ACC112 (cell line): ENCODE measurements at regions not wholly inside any gene's neighbourhood (a gene's known extent, or its start where the extent isn't known, plus 50 kb on each side); places are given as distances from the start of the nearest gene placed in this dataset.
"Not testable (repeated sequence)": the region's sequence is repeated elsewhere in the genome, so short reads cannot be mapped to it uniquely, and the experiment has no call there.

ENCODE experiments used
- H2AFZ ChIP-seq: fragments of 200-600 bp; sonication (generic); one replicate; pipeline ENCODE4 v1.6.0; 2017; ENCODE audit warnings: antibody characterized with exemption, low read length; ENCODE audit not compliant: unreplicated experiment
- H3K27ac ChIP-seq: fragments of 200-600 bp; sonication (generic); 2 replicates; pipeline ENCODE4 v1.5.1; 2014; ENCODE audit warnings: low read depth, mild to moderate bottlenecking, antibody characterized with exemption, low read length, moderate library complexity
- H3K27me3 ChIP-seq: fragments of 200-600 bp; sonication (generic); 2 replicates; pipeline ENCODE4 v1.6.1; 2014; ENCODE audit warnings: mild to moderate bottlenecking, antibody characterized with exemption, low read length, moderate library complexity, mixed read lengths; ENCODE audit not compliant: insufficient read depth
- H3K36me3 ChIP-seq: fragments of 200-600 bp; sonication (generic); 2 replicates; pipeline ENCODE4 v1.6.1; 2016; ENCODE audit warnings: mild to moderate bottlenecking, antibody characterized with exemption, low read length, moderate library complexity, mixed read lengths; ENCODE audit not compliant: insufficient read depth
- H3K4me1 ChIP-seq: fragments of 200-600 bp; sonication (generic); one replicate; pipeline ENCODE4 v1.6.1; 2016; ENCODE audit warnings: low read length, mixed read lengths; ENCODE audit not compliant: insufficient read depth, unreplicated experiment, control insufficient read depth
- H3K4me3 ChIP-seq: fragments of 200-600 bp; sonication (generic); 2 replicates; pipeline ENCODE4 v1.5.1; 2014; ENCODE audit warnings: mild to moderate bottlenecking, low read depth, low read length
- H3K79me2 ChIP-seq: fragments of 200-600 bp; sonication (generic); one replicate; pipeline ENCODE4 v1.6.0; 2016; ENCODE audit warnings: low read length; ENCODE audit not compliant: control insufficient read depth, unreplicated experiment, insufficient read depth

DNA sequence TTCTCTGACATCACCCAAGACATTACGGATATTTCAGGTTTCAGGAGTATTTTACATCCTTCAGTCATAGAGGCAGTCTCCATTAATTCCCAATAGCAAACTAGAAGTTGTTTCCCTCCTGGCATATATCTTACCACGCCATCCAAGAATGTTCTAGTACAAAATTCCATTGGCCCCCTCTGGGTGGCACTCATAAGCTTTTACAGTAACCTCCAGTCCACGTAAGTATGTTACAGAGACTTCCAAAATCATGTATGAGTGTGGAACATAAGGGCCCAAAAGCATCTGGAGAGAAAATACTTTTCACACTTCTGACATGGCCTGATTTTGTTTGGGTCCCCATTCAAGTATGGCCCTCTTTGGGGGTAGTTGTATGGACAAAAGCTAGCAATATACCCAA lies 58.1 kb upstream of the DHRS4 start:
- Histone ChIP-seq H3K27me3 (peaks cover 34% of the 10 kb centered on the region), H3K79me2 (no peaks in the 10 kb centered on the region), H3K4me3 (no peak overlapping the region), H3K36me3 (no peaks in the 10 kb centered on the region), H3K27ac (no peak overlapping the region), H2AFZ (no peak overlapping the region), H3K4me1 (no peaks in the 10 kb centered on the region)

DNA sequence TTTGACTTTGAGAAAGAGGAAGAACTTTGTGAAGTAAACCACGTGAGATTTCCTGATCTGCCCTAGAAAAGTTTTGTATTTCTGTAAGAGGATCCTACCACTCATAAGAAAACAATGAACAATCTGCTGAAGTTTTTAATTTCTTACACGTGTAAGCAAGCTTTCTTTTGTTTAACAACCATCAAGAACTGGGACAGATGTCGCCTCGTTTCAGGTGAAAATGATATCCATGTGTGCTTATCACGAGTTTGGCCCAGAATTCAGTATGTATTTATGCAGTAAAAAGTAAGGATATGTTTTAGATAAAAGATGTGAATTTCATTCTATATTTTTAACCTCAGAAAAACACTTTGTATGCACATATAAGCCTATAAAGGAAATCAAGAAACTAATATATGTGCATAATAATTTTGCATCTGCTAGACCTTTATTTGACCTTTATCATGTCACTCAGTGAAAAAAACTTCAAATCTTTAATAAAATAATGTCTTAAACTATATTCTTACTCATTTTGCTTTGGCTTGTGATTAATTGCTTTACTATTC lies 56.9 kb upstream of the DHRS4 start:
- Histone ChIP-seq H3K27me3 (peaks cover 38% of the 10 kb centered on the region), H3K27ac (no peak overlapping the region), H3K36me3 (no peaks in the 10 kb centered on the region), H2AFZ (no peak overlapping the region), H3K4me3 (no peak overlapping the region), H3K4me1 (no peaks in the 10 kb centered on the region), H3K79me2 (no peaks in the 10 kb centered on the region)

DNA sequence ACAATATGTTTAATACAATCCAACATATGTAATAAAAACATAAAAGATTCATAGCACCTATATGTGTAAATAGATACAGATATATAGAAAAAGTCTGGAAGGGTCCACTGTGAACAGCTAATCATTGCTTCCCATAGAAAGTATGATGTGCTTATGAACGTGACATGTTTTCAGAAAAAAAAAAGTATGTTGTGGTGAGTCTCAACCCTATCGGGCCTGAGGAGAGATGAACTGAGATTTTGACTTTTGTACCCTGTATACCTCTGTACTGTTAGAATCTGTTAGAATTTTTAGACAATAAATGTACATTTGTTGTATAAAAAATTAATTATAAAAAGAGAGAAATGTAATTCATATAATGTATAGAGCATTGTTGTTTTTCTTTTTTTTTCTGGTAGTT lies 56.3 kb upstream of the DHRS4 start:
- H2AFZ ChIP-seq, H3K79me2 ChIP-seq, H3K36me3 ChIP-seq, H3K4me1 ChIP-seq, H3K27ac ChIP-seq, H3K4me3 ChIP-seq: not testable (repeated sequence)
- H3K27me3 ChIP-seq = peaks cover 40% of the 10 kb centered on the region

DNA sequence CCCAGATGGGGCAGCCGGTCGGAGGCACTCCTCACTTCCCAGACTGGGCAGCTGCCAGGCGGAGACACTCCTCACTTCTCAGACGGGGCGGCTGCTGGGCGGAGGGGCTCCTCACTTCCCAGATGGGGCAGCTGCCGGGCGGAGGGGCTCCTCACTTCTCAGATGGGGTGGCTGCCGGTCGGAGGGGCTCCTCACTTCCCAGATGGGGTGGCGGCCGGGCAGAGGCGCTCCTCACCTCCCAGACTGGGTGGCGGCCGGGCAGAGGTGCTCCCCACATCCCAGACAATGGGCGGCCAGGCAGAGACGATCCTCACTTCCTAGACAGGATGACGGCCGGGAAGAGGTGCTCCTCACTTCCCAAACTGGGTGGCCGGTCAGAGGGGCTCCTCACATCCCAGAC lies 55.2 kb upstream of the DHRS4 start:
- H3K4me3 ChIP-seq, H3K27ac ChIP-seq, H3K36me3 ChIP-seq, H3K4me1 ChIP-seq, H3K79me2 ChIP-seq, H2AFZ ChIP-seq: not testable (repeated sequence)
- H3K27me3 ChIP-seq = peaks cover 39% of the 10 kb centered on the region

DNA sequence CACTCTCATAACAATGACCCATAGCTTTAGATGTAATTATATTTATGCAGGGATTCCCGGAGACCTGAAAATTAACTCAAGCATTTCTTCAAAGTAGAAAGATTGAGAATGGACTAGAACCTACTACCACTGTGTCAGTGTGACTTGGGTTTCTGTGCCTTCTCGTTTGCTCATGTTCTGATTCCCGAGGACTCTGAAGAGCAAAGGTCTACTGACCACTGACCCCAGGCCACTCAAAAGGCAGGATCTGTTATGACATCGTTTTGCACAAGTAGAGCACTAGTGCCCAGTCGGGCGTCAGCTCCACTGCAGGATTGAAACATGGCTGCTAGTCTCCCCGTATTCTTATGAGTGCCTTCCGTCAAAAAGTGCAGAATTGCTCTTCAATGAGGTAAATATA lies 53.8 kb upstream of the DHRS4 start:
- Histone ChIP-seq H3K4me1 (no peaks in the 10 kb centered on the region), H3K27me3 (peaks cover 38% of the 10 kb centered on the region), H3K4me3 (no peak overlapping the region), H3K79me2 (no peaks in the 10 kb centered on the region), H2AFZ (no peak overlapping the region), H3K36me3 (no peaks in the 10 kb centered on the region), H3K27ac (no peak overlapping the region)

DNA sequence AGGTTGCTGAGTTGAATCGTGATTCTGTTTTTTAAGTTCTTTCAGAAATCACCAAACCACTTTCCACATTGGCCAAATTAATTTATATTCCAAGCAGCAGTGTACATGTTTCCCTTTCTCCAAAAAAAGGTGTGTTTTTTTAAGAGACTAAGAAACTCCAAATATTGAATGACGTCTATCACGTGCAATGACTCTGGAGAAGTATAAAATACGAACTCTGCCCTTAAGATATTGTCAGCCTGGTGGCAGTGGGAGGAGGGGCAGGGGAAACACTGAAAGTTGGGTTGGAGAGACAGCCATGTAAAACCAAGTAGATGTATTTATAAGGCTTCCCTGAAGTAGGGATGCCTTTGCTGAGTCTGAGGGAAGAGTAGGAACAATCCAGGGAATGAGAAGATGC lies 50.1 kb upstream of the DHRS4 start:
- H3K27ac ChIP-seq = no peak overlapping the region
- no peaks in the 10 kb centered on the region for H3K36me3 ChIP-seq
- no peaks in the 10 kb centered on the region for H3K4me1 ChIP-seq
- no peaks in the 10 kb centered on the region for H3K79me2 ChIP-seq
- no peak overlapping the region for H2AFZ ChIP-seq
- peaks cover 57% of the 10 kb centered on the region for H3K27me3 ChIP-seq
- H3K4me3 ChIP-seq = no peak overlapping the region
